ENCODE measurements at regions not wholly inside any gene's neighbourhood (a gene's known extent, or its start where the extent isn't known, plus 50 kb on each side); places are given as distances from the start of the nearest gene placed in this dataset.

DNA sequence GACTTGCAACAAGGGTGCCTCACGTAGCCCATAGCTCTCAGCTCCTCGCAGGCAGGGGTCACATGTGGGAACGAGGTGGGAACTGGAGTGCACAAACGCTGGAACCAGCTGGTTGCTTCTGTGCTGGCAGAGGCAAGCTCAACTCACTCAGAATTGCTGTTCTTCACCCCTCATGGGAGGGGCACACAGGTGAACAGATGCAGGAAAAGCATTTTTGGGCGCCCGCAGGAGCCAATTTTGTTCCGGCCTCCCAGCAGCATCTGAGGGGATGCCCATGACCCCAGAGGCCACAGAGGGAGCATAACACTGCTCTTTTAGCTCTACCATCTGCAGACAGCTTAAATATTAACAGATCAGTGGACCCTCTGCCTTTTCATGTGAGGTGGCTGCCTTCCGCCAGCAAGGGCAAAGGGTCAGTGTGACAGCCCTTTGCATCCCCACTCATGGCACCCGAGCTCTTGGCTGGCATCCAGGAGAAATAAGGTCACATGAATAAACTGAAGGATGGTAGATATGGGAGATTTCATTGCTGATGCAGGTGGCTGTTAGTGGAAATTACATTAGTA, 196.2 kb downstream of the SLCO4C1 start (continued):
- TF ChIP-seq, protein P1, sequence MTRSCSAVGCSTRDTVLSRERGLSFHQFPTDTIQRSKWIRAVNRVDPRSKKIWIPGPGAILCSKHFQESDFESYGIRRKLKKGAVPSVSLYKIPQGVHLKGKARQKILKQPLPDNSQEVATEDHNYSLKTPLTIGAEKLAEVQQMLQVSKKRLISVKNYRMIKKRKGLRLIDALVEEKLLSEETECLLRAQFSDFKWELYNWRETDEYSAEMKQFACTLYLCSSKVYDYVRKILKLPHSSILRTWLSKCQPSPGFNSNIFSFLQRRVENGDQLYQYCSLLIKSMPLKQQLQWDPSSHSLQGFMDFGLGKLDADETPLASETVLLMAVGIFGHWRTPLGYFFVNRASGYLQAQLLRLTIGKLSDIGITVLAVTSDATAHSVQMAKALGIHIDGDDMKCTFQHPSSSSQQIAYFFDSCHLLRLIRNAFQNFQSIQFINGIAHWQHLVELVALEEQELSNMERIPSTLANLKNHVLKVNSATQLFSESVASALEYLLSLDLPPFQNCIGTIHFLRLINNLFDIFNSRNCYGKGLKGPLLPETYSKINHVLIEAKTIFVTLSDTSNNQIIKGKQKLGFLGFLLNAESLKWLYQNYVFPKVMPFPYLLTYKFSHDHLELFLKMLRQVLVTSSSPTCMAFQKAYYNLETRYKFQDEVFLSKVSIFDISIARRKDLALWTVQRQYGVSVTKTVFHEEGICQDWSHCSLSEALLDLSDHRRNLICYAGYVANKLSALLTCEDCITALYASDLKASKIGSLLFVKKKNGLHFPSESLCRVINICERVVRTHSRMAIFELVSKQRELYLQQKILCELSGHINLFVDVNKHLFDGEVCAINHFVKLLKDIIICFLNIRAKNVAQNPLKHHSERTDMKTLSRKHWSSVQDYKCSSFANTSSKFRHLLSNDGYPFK (CRISPR knock-in tag; IDR thresholded peaks at IDR 0.05; ENCODE audit: borderline replicate concordance), result peak; percentile 29; the same call in 1 of the 2 replicates
- no peak for TF ChIP-seq ZKSCAN8 (CRISPR knock-in tag; IDR thresholded peaks at IDR 0.05; ENCODE audit: borderline replicate concordance)
- TF ChIP-seq MBD4 (IDR thresholded peaks at IDR 0.05; ENCODE audit: borderline replicate concordance, low read length), result no peak
- no peak for TF ChIP-seq HNRNPLL (IDR thresholded peaks at IDR 0.05; ENCODE audit: low read depth, low read length, poor library complexity, severe bottlenecking)
- TF ChIP-seq HOXA7 (CRISPR knock-in tag; IDR thresholded peaks at IDR 0.05), result no peak
- no peak for TF ChIP-seq SUZ12 (IDR thresholded peaks at IDR 0.05; ENCODE audit: low read depth, low read length)
- TF ChIP-seq REL (CRISPR knock-in tag; conservative IDR thresholded peaks at IDR 0.05), result no peak
- TF ChIP-seq CCAR2 (optimal IDR thresholded peaks at IDR 0.05; ENCODE audit: low read depth, low read length), result no peak
- TF ChIP-seq SRSF4 (IDR thresholded peaks at IDR 0.05; ENCODE audit: low read depth, low read length, poor library complexity, severe bottlenecking), result no peak
- 0 out of 2 replicates have a peak, but pooled peaks have one; percentile 41 for TF ChIP-seq ZNF274 (CRISPR knock-in tag; IDR thresholded peaks at IDR 0.05)
- TF ChIP-seq FOXA3 (CRISPR knock-in tag; IDR thresholded peaks at IDR 0.05), result peak; percentile 82
- TF ChIP-seq ZZZ3 (CRISPR knock-in tag; IDR thresholded peaks at IDR 0.05; ENCODE audit: borderline replicate concordance), result no peak
- no peak for TF ChIP-seq RFXANK (CRISPR knock-in tag; IDR thresholded peaks at IDR 0.05)
- TF ChIP-seq XRCC5 (optimal IDR thresholded peaks at IDR 0.05; ENCODE audit: low read length), result peak; percentile 24
- TF ChIP-seq, protein P2, sequence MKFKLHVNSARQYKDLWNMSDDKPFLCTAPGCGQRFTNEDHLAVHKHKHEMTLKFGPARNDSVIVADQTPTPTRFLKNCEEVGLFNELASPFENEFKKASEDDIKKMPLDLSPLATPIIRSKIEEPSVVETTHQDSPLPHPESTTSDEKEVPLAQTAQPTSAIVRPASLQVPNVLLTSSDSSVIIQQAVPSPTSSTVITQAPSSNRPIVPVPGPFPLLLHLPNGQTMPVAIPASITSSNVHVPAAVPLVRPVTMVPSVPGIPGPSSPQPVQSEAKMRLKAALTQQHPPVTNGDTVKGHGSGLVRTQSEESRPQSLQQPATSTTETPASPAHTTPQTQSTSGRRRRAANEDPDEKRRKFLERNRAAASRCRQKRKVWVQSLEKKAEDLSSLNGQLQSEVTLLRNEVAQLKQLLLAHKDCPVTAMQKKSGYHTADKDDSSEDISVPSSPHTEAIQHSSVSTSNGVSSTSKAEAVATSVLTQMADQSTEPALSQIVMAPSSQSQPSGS (CRISPR knock-in tag; IDR thresholded peaks at IDR 0.05), result 0 out of 2 replicates have a peak, but pooled peaks have one; percentile 62
- TF ChIP-seq, protein P3, sequence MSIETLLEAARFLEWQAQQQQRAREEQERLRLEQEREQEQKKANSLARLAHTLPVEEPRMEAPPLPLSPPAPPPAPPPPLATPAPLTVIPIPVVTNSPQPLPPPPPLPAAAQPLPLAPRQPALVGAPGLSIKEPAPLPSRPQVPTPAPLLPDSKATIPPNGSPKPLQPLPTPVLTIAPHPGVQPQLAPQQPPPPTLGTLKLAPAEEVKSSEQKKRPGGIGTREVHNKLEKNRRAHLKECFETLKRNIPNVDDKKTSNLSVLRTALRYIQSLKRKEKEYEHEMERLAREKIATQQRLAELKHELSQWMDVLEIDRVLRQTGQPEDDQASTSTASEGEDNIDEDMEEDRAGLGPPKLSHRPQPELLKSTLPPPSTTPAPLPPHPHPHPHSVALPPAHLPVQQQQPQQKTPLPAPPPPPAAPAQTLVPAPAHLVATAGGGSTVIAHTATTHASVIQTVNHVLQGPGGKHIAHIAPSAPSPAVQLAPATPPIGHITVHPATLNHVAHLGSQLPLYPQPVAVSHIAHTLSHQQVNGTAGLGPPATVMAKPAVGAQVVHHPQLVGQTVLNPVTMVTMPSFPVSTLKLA (IDR thresholded peaks at IDR 0.05), result no peak
- TF ChIP-seq SOX6 (IDR thresholded peaks at IDR 0.05), result no peak
- TF ChIP-seq SOX6 (CRISPR knock-in tag; IDR thresholded peaks at IDR 0.05), result peak; percentile 96
- no peak for TF ChIP-seq ELF4 (CRISPR knock-in tag; IDR thresholded peaks at IDR 0.05; ENCODE audit: borderline replicate concordance)
- TF ChIP-seq, protein P4, sequence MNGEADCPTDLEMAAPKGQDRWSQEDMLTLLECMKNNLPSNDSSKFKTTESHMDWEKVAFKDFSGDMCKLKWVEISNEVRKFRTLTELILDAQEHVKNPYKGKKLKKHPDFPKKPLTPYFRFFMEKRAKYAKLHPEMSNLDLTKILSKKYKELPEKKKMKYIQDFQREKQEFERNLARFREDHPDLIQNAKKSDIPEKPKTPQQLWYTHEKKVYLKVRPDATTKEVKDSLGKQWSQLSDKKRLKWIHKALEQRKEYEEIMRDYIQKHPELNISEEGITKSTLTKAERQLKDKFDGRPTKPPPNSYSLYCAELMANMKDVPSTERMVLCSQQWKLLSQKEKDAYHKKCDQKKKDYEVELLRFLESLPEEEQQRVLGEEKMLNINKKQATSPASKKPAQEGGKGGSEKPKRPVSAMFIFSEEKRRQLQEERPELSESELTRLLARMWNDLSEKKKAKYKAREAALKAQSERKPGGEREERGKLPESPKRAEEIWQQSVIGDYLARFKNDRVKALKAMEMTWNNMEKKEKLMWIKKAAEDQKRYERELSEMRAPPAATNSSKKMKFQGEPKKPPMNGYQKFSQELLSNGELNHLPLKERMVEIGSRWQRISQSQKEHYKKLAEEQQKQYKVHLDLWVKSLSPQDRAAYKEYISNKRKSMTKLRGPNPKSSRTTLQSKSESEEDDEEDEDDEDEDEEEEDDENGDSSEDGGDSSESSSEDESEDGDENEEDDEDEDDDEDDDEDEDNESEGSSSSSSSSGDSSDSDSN (CRISPR knock-in tag; IDR thresholded peaks at IDR 0.05), result peak; percentile 43; the same call in 1 of the 2 replicates
- TF ChIP-seq ZNF501 (CRISPR knock-in tag; IDR thresholded peaks at IDR 0.05), result peak; percentile 76; the same call in 1 of the 2 replicates
- TF ChIP-seq ZNF367 (CRISPR knock-in tag; IDR thresholded peaks at IDR 0.05; ENCODE audit: borderline replicate concordance), result no peak
